Kidney glomerular epithelial cell (primary cell): ENCODE measurements at regions not wholly inside any gene's neighbourhood (a gene's known extent, or its start where the extent isn't known, plus 50 kb on each side); places are given as distances from the start of the nearest gene placed in this dataset.
"Not testable (repeated sequence)": the region's sequence is repeated elsewhere in the genome, so short reads cannot be mapped to it uniquely, and the experiment has no call there.

ENCODE experiments used
- DNase-seq: peaks from one replicate; lab custom pipeline; 2025; lab: John Stamatoyannopoulos, UW

DNA sequence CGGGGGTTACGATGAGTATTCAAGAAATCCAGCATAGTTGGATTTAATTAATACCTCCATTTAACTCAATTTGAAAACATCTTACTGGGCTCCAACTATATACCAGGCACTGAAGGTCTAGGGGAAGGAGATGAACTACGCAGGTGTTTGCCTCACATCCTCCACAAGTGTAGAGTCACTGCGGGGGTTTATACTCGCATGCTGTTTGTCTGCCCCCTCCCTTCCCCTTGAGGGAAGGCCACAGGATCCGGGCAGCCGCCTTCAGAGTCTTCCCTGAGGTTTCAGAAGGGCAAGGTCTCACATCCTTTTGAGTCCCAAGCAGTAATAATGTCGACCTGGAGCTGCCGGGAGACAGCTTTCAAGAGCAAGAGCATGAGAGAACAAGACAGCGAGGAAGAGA is 142.4 kb upstream of the GALNT2 start:
- no peak for DNase-seq

DNA sequence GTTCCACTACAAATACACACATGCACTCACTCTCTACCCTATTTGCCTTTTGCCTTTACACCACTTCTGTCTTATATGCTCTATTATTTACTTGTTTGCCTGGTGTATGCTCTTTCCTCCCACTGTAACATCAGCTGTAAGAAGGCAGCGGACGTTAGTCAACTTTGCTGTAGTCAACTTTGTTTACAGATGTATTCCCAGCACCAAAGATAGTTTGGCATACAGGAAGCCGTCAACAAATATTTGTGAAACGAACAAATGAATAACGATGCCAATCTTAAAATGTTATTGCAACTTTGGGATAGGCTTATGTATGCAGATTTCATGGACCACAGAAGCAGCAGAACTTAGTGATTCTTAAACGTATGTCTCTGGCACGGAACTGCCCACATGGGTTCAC is 138.3 kb upstream of the GALNT2 start:
- no peak for DNase-seq

DNA sequence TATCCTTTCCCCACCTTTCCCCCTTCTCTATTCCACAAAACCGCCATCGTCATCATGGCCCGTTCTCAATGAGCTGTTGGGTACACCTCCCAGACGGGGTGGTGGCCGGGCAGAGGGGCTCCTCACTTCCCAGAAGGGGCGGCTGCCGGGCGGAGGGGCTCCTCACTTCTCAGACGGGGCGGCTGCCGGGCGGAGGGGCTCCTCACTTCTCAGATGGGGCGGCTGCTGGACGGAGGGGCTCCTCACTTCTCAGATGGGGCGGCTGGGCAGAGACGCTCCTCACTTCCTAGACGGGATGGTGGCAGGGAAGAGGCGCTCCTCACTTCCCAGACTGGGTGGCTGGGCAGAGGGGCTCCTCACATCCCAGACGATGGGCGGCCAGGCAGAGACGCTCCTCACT is 135.3 kb upstream of the GALNT2 start:
- DNase-seq, result not testable (repeated sequence)

DNA sequence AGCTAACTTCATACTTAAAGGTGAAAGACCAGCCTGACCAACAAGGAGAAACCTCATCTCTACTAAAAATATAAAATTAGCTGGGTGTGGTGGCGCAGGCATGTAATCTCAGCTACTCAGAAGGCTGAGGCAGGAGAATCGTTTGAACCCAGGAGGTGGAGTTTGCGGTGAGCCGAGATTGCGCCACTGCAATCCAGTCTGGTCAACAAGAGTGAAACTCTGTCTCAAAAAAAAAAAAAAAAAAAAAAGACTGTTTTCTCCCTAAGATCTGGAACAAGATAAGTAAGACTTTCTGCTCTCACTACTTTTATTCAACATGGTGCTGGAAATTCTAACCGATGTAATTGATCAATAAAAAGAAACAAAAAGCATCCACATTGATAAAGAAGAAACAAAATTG is 131.9 kb upstream of the GALNT2 start:
- DNase-seq, result not testable (repeated sequence)

- no peak for DNase-seq
Observed at GRCh38 chr1:229938551-229938950, 128.5 kb upstream of the GALNT2 start.

DNA sequence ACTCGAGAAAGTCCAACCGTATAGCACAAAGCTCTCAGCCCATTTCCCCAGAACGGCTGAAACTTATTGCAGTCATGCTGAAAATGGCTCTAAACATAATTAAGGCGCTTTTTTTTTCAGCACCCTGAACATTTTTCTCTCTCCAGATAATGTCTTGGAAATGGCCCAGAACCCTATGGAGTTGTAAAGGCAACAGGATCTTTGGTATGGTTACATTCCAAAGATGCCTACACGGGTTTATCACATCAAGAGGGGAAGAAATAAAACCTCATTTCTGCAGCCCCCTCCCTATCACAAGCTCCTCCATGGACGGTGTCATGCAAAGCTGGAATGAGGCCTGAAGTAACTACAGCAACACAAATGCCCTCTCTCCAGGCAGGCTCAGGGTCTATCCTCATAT is 126.4 kb upstream of the GALNT2 start:
- DNase-seq, result peak; percentile 28

GRCh38 chr1:229941160-229941559 is 125.9 kb upstream of the GALNT2 start:
- DNase-seq, result no peak

- DNase-seq, result no peak
Observed at GRCh38 chr1:229941831-229942230, 125.2 kb upstream of the GALNT2 start.

DNA sequence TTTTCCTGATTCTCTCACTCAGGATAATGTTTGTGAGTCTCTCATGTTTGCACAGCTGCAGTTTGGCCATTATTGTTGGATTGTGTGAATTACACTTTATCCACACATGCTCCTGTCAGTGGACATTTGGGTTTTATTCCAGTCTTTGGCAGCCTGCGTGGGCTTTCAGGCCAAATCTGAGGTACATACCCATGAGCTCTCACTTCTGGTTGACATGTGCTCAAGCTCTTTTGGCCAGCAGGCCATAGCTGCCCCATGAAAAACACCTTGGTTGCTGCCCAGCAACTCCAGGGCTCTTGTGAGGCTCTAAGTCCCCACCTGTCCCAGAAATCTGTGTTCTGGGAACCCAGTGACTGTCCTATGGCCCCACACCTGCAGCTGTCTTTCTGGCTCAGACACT is 124.5 kb upstream of the GALNT2 start:
- DNase-seq, result no peak

DNA sequence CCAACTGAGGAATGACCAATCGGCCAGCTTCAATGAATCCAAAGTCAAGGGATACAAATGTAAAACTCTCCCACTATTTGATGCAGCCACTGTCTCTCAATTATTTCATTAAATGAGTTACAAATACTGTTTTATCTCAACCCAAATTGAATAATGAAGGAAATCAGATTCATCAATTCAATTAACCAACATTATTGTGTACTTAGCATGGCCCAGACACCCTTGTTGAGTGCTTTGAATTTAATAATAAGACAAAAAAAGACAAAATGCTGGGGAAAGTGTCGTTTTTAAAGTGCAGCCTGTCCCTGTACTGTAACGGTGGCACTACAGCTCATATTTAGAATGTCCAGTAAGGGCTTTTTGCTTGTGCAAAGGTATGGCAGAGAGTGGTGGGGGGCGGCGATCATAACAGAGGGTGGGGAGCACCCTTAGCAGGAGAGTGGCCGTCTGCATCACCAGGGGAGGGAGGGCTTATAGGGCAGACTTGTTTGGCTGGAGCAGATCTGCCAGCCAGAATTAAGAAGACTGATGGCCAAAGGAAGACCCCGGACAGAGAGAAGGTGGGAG is 123.8 kb upstream of the GALNT2 start:
- DNase-seq, result no peak

DNA sequence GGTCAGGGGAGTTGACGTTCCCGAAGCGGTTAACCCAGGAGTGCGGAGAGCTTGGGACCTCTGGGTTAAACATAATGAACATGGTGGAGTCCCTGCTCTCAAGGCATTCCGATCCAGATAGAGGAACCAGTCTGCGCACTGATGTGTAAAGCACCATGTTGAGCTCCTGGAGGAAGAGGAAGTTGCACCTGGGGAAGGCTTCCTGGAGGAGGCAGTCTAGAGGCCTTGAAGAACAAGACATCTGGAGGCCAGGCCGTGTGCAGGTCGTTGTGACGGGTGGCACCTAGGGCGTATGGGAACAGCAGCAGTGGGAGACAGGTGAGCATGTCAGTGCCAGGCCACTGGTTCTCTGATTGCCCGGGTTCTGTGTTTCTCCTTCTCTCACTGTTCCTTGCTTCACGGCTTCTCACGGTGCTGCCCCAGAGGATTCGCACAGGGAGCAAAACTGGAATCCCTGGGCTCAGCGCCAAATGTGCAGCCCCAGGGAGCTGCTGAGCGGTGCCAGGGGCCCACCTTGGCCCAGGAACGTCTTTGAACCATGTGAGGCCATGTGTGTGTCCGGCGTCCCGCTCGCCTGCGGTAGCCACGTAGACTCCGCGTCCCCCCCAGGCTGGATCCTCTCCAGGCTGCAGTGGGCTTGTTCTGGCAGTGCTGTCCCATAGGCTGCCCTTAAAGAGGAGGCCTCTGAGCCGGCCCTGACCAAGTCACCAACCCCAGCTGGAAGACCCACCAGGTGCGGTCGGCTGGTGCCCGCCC is 122.9 kb upstream of the GALNT2 start:
- no peak for DNase-seq

- no peak for DNase-seq
Observed at GRCh38 chr1:229945795-229946194, 121.2 kb upstream of the GALNT2 start.

DNA sequence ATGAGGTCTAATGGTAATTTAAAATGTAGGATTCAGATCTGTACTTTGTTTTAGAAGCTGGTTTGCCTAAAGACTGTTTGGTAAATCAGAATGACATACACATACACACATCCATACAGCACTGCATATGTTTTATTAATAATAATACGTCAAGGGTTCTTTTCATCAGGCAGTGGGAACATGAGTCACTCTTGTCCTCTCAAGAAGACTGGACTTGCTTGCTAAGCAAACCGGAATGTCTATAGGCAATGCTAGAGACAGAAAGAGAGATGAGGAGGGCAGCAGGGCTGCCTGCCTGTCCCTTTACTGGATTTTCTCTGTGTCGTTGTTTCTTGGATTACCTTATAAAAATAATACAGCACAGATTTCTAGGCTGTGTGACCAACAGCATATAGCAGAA is 119.1 kb upstream of the GALNT2 start:
- DNase-seq, result no peak

- DNase-seq, result no peak
Observed at GRCh38 chr1:229948438-229948837, 118.6 kb upstream of the GALNT2 start.

- DNase-seq, result no peak
Observed at GRCh38 chr1:229949500-229949899, 117.5 kb upstream of the GALNT2 start.

- DNase-seq, result no peak
Observed at GRCh38 chr1:229950020-229950419, 117.0 kb upstream of the GALNT2 start.

DNA sequence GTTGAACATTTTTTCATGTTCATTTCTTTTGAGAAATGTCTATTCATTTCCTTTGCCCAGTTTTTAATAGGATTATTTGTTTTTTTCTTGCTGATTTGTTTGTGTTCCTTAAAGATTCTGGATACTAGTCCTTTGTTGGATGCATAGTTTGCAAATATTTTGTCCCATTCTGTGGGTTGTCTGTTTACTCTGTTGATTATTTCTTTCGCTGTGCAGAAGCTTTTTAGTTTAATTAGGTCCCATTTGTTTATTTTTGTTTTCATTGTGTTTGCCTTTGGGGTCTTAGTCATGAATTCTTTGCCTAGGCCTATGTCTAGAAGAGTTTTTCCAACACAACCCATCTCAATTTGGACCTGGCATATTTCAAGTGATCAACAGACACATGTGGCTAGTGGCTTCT is 116.1 kb upstream of the GALNT2 start:
- DNase-seq, result no peak

DNA sequence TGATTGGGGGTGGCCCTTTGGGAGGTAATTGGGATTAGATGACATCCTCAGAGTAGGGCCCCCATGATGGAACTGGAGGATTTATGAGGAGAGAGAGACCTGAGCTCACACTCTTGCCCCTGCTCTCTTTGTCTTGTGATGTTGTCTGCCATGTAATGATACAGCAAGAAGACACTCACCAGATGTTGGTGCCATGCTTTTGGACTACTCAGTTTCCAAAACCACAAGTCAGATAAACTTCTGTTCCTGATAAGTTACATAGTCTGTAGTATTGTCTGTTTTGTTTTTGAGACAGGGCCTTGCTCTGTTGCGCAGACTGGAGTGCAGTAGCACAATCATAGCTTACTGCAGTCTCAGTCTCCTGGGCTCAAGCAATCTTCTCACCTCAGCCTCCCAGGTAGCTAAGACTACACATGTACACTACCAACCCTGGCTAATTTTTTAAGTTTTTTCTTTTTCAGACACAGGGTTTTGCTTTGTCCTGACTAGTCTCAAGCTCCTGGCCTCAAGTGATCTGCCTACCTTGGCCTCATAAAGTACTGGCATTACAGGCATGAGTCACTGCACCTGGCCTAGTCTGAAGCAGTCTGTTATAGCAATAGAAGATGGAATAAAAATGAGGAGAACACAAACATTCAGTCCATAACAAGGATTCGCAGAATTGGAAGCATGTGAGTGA is 115.0 kb upstream of the GALNT2 start:
- DNase-seq, result no peak

DNA sequence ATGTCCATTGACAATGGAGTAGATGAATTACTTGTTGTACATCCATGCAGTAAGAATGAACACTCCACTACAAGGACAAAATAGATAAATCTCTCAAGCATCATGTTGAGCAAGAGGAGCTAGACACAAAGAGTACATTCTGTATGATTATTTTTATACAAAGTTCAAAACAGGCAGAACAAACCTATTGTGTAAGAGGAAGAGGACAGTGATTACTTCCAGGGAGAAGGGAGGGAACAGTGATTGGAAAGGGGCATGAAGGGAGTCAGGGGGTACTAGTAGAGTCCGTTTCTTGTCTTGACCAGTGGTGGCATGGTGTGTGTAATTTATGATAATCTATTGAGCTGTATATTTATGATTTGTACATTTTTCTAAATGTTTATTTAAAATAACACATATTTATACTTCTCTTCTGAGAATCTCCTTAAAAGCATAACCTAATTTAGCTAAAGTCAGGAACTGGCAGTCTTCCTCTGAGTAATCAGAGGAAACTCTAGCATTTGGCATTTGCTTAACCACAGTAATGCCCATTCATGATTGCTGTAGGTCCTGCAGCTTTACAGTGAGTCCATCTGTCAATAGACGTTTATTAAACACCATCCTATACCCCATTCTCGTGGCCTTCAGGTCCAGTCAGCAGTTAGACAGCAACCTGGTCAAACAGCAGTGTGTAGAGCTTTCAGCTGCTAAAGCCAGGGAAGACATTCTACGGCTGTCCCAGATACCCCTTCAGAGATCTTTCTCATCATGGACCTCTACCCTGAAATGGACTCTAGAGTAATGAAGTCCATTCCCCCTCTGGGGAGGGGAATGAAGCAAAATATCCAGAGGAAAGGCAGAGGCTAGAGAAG is 114.1 kb upstream of the GALNT2 start:
- no peak for DNase-seq

GRCh38 chr1:229953736-229954326 is 113.2 kb upstream of the GALNT2 start:
- DNase-seq, result no peak

DNA sequence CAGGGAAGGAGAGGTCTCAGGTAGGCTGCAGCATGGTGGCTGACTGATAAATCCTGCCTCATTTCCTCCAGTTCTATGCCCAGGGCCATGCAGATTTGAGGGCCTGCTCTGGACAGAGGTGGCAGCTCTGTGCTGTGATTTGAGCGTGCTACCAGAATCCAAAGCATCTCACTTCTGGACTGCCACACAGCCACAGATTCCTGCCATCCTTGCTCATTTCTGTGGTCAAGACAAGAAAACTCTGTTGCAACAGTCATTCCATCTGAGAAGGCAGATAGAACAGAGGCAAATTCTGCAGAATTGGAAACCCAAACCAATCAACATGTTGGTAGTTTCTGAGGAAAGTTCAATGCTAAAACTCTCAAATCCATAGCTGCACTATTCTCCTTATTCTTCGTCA is 102.8 kb upstream of the GALNT2 start:
- DNase-seq, result no peak

DNA sequence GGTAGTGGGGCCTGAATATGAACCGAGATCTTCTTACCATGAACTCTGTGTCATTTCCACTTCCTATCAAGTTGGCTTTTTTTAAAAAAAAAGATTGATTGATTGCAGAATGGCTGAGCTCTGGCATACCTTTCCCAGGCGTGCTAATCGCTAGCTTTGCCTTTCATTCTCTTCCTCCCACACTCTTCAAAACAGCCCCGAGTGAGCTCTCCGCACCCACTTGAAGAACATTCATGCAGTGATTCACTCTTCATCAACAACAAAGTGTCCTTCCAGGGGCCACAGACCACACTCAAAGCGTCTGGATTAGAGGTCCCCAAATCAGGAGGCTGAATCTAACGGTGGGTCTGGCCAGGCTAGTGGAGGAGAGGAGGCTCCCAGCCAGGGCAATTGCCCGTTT is 96.3 kb upstream of the GALNT2 start:
- DNase-seq, result no peak
